ENCODE measurements at regions not wholly inside any gene's neighbourhood (a gene's known extent, or its start where the extent isn't known, plus 50 kb on each side); places are given as distances from the start of the nearest gene placed in this dataset.

- WGBS, 3 donors, result 51 to 63% (median 52%) methylated on average over 20 of the region's 20 CpGs
Measured at GRCh38 chr2:2507417-2507997, 176.4 kb upstream of the MYT1L start.

DNA sequence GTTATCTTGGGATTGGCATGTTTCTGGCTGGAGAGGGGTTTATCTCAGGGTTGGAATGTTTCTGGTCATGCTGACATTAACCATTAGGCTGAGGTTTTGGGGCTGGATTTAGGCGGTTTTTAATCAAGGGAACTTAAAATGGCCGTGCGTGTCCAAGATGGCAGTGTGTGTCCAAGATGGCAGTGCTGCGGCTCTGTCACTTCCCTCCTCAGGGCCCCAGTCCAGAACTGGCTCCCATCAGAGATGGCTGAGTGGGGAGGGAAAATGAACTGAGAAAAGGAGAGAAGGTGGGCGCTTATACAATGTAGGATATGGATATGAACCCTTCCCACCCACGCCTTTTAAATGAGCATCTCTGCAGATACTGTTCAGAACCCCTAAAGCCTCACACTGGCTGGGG is 175.5 kb upstream of the MYT1L start:
- no peaks in the 10 kb centered on the region for H3K27me3 ChIP-seq
- intact Hi-C loops (cut with DNase I), result no loop called here
- WGBS, 3 donors, result 87 to 93% (median 93%) methylated on average over 6 of the region's 6 CpGs

More at GRCh38 chr2:2507417-2507997, 176.4 kb upstream of the MYT1L start:
- intact Hi-C loops (cut with DNase I), result no loop called here
- Histone ChIP-seq H3K4me1 (ENCODE audit: insufficient read depth) (no peaks in the 10 kb centered on the region), H3K4me3 (no peak overlapping the region), H3K9me3 (peaks cover 0 to 12% of the 10 kb centered on the region in 2 donors), H3K27me3 (no peaks in the 10 kb centered on the region), H3K36me3 (no peaks in the 10 kb centered on the region), H3K27ac (no peak overlapping the region)
- no peak for TF ChIP-seq POLR2A (IDR thresholded peaks at IDR 0.05)
- TF ChIP-seq, protein P1, sequence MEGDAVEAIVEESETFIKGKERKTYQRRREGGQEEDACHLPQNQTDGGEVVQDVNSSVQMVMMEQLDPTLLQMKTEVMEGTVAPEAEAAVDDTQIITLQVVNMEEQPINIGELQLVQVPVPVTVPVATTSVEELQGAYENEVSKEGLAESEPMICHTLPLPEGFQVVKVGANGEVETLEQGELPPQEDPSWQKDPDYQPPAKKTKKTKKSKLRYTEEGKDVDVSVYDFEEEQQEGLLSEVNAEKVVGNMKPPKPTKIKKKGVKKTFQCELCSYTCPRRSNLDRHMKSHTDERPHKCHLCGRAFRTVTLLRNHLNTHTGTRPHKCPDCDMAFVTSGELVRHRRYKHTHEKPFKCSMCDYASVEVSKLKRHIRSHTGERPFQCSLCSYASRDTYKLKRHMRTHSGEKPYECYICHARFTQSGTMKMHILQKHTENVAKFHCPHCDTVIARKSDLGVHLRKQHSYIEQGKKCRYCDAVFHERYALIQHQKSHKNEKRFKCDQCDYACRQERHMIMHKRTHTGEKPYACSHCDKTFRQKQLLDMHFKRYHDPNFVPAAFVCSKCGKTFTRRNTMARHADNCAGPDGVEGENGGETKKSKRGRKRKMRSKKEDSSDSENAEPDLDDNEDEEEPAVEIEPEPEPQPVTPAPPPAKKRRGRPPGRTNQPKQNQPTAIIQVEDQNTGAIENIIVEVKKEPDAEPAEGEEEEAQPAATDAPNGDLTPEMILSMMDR (IDR thresholded peaks at IDR 0.05), result no peak
- TF ChIP-seq EP300 (IDR thresholded peaks at IDR 0.05), result no peak
- no peak for DNase-seq

GRCh38 chr2:2505604-2506003 is 174.5 kb upstream of the MYT1L start:
- WGBS, 3 donors, result 80 to 85% (median 80%) methylated on average over 4 of the region's 4 CpGs

More for the DNA sequence above, 175.5 kb upstream of the MYT1L start:
- H3K36me3 ChIP-seq, result no peaks in the 10 kb centered on the region
- no peak for DNase-seq
- TF ChIP-seq POLR2A (IDR thresholded peaks at IDR 0.05), result no peak
- TF ChIP-seq, protein P1 (IDR thresholded peaks at IDR 0.05), result no peak
- TF ChIP-seq EP300 (IDR thresholded peaks at IDR 0.05), result no peak
- no peak overlapping the region for H3K27ac ChIP-seq
- no peak overlapping the region for H3K4me3 ChIP-seq
- no peaks in the 10 kb centered on the region for H3K4me1 ChIP-seq (ENCODE audit: insufficient read depth)
- peaks cover 0 to 12% of the 10 kb centered on the region in 2 donors for H3K9me3 ChIP-seq

GRCh38 chr2:2503864-2504418 is 172.9 kb upstream of the MYT1L start:
- TF ChIP-seq POLR2A (IDR thresholded peaks at IDR 0.05) (no peak), EP300 (IDR thresholded peaks at IDR 0.05) (no peak)
- TF ChIP-seq, protein P1 (IDR thresholded peaks at IDR 0.05), result no peak
- Histone ChIP-seq H3K27ac (no peak overlapping the region), H3K4me1 (ENCODE audit: insufficient read depth) (no peaks in the 10 kb centered on the region), H3K36me3 (no peaks in the 10 kb centered on the region), H3K4me3 (no peak overlapping the region), H3K9me3 (peaks cover 0 to 12% of the 10 kb centered on the region in 2 donors), H3K27me3 (no peaks in the 10 kb centered on the region)
- 73 to 80% (median 79%) methylated on average over 6 of the region's 6 CpGs for WGBS, 3 donors
- intact Hi-C loops (cut with DNase I), result no loop called here
- no peak for DNase-seq

More at GRCh38 chr2:2505604-2506003, 174.5 kb upstream of the MYT1L start:
- no peak for DNase-seq
- Histone ChIP-seq H3K27me3 (no peaks in the 10 kb centered on the region), H3K9me3 (peaks cover 0 to 12% of the 10 kb centered on the region in 2 donors), H3K27ac (no peak overlapping the region), H3K36me3 (no peaks in the 10 kb centered on the region), H3K4me3 (no peak overlapping the region), H3K4me1 (ENCODE audit: insufficient read depth) (no peaks in the 10 kb centered on the region)
- intact Hi-C loops (cut with DNase I), result no loop called here
- TF ChIP-seq POLR2A (IDR thresholded peaks at IDR 0.05) (no peak), EP300 (IDR thresholded peaks at IDR 0.05) (no peak)
- TF ChIP-seq, protein P1 (IDR thresholded peaks at IDR 0.05), result no peak
